GM12873 (cell line): ENCODE measurements at regions not wholly inside any gene's neighbourhood (a gene's known extent, or its start where the extent isn't known, plus 50 kb on each side); places are given as distances from the start of the nearest gene placed in this dataset.

ENCODE experiments used
- CTCF ChIP-seq: IDR thresholded peaks from 2 replicates; pipeline ENCODE4 v1.5.1; 2012; ENCODE audit warnings: low read depth, mild to moderate bottlenecking, moderate library complexity, low read length, control low read depth; ENCODE audit not compliant: insufficient read depth; ENCODE audit errors: missing control alignments

GRCh38 chr4:128525387-128525786, 237.8 kb upstream of the PGRMC2 start:
- no peak for TF ChIP-seq CTCF

- TF ChIP-seq CTCF, result no peak
Observed at GRCh38 chr4:128524311-128524710, 236.7 kb upstream of the PGRMC2 start.

- no peak for TF ChIP-seq CTCF
Observed at GRCh38 chr4:128521648-128522111, 234.1 kb upstream of the PGRMC2 start.

GRCh38 chr4:128521156-128521555, 233.5 kb upstream of the PGRMC2 start:
- no peak for TF ChIP-seq CTCF

GRCh38 chr4:128519163-128519830, 231.7 kb upstream of the PGRMC2 start:
- no peak for TF ChIP-seq CTCF

GRCh38 chr4:128517739-128518510, 230.3 kb upstream of the PGRMC2 start:
- TF ChIP-seq CTCF, result no peak

- TF ChIP-seq CTCF, result no peak
Observed at GRCh38 chr4:128517096-128517738, 229.6 kb upstream of the PGRMC2 start.
